ENCODE measurements at regions not wholly inside any gene's neighbourhood (a gene's known extent, or its start where the extent isn't known, plus 50 kb on each side); places are given as distances from the start of the nearest gene placed in this dataset.
"Not testable (repeated sequence)": the region's sequence is repeated elsewhere in the genome, so short reads cannot be mapped to it uniquely, and the experiment has no call there.

DNA sequence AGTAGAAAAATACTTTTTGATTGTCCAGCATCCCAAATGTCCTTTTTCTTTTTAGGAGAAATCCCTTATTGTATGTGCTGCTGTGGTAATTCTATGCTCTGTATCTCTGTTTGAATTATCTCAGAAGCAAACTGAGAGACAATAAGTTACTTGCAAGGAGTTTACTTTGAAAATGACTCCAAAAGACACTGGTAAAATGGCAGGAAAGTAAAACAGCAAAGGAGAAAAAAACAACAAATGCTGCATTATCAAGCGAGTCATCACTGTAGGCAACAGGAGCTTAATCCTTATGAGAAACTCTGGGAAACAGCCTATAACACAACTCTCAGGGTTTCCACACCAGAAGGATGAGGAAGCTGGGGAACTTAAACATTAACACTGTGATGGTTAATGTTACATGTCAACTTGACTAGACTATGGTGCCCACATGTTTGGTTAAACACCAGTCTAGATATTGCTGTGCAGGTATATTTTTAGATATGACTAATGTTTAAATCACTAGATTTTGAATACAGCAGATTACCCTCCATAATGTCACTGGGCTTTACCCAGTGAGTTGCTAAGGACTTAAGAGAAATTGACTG is 92.6 kb upstream of the GAS1 start:
- no peak for DNase-seq (ENCODE audit: low read depth in 1 of 2, low spot score in 1 of 2)
- Histone ChIP-seq H3K27ac (replicated peaks) (no peak overlapping the region), H3K4me3 (replicated peaks; ENCODE audit: insufficient read depth, low read length) (no peak overlapping the region), H3K27me3 (ENCODE audit: insufficient read depth, poor library complexity, severe bottlenecking) (no peaks in the 10 kb centered on the region)
- TF ChIP-seq POLR2AphosphoS5 (IDR thresholded peaks at IDR 0.05; ENCODE audit: low read depth) (no peak), SPI1 (IDR thresholded peaks at IDR 0.05; ENCODE audit: borderline replicate concordance, low read depth) (no peak), GABPA (IDR thresholded peaks at IDR 0.05; ENCODE audit: low read depth) (no peak)
- TF ChIP-seq, protein P1, sequence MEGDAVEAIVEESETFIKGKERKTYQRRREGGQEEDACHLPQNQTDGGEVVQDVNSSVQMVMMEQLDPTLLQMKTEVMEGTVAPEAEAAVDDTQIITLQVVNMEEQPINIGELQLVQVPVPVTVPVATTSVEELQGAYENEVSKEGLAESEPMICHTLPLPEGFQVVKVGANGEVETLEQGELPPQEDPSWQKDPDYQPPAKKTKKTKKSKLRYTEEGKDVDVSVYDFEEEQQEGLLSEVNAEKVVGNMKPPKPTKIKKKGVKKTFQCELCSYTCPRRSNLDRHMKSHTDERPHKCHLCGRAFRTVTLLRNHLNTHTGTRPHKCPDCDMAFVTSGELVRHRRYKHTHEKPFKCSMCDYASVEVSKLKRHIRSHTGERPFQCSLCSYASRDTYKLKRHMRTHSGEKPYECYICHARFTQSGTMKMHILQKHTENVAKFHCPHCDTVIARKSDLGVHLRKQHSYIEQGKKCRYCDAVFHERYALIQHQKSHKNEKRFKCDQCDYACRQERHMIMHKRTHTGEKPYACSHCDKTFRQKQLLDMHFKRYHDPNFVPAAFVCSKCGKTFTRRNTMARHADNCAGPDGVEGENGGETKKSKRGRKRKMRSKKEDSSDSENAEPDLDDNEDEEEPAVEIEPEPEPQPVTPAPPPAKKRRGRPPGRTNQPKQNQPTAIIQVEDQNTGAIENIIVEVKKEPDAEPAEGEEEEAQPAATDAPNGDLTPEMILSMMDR (IDR thresholded peaks at IDR 0.05; ENCODE audit: insufficient read depth, low read length): no peak
- TF ChIP-seq, protein P2, sequence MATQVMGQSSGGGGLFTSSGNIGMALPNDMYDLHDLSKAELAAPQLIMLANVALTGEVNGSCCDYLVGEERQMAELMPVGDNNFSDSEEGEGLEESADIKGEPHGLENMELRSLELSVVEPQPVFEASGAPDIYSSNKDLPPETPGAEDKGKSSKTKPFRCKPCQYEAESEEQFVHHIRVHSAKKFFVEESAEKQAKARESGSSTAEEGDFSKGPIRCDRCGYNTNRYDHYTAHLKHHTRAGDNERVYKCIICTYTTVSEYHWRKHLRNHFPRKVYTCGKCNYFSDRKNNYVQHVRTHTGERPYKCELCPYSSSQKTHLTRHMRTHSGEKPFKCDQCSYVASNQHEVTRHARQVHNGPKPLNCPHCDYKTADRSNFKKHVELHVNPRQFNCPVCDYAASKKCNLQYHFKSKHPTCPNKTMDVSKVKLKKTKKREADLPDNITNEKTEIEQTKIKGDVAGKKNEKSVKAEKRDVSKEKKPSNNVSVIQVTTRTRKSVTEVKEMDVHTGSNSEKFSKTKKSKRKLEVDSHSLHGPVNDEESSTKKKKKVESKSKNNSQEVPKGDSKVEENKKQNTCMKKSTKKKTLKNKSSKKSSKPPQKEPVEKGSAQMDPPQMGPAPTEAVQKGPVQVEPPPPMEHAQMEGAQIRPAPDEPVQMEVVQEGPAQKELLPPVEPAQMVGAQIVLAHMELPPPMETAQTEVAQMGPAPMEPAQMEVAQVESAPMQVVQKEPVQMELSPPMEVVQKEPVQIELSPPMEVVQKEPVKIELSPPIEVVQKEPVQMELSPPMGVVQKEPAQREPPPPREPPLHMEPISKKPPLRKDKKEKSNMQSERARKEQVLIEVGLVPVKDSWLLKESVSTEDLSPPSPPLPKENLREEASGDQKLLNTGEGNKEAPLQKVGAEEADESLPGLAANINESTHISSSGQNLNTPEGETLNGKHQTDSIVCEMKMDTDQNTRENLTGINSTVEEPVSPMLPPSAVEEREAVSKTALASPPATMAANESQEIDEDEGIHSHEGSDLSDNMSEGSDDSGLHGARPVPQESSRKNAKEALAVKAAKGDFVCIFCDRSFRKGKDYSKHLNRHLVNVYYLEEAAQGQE (IDR thresholded peaks at IDR 0.05; ENCODE audit: insufficient replicate concordance, low read depth): no peak

DNA sequence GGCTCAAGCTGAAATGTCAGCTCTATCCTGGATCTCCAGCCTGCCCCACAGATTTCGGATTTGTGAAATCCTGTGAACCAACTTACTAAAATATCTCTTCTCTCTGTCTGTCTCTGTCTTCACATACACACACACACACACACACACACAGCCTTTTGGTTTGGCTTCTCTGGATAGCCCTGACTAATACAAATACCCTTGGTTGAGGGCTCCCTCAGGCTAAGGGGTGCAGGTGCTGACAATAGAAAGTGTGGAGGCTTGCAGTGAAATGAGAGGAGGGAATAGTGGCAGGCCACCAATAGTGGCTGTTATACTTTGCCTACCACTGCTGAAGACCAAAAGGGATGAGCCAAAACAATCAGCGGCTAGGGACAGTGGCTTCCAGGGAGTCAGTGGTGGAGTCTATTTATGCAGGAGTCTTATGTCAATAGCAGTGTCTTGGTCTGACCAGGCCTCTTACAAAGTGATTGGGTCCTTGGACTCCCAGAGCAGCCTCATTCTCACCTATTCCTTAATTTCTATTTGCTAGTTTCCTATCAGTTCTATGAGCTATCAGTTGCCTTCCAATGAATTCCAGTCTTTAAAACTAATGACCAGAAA is 93.2 kb upstream of the GAS1 start:
- DNase-seq (ENCODE audit: low read depth in 1 of 2, low spot score in 1 of 2): no peak
- Histone ChIP-seq H3K4me3 (replicated peaks; ENCODE audit: insufficient read depth, low read length) (no peak overlapping the region), H3K27me3 (ENCODE audit: insufficient read depth, poor library complexity, severe bottlenecking) (no peaks in the 10 kb centered on the region), H3K27ac (replicated peaks) (no peak overlapping the region)
- TF ChIP-seq SPI1 (IDR thresholded peaks at IDR 0.05; ENCODE audit: borderline replicate concordance, low read depth) (no peak), GABPA (IDR thresholded peaks at IDR 0.05; ENCODE audit: low read depth) (no peak)

DNA sequence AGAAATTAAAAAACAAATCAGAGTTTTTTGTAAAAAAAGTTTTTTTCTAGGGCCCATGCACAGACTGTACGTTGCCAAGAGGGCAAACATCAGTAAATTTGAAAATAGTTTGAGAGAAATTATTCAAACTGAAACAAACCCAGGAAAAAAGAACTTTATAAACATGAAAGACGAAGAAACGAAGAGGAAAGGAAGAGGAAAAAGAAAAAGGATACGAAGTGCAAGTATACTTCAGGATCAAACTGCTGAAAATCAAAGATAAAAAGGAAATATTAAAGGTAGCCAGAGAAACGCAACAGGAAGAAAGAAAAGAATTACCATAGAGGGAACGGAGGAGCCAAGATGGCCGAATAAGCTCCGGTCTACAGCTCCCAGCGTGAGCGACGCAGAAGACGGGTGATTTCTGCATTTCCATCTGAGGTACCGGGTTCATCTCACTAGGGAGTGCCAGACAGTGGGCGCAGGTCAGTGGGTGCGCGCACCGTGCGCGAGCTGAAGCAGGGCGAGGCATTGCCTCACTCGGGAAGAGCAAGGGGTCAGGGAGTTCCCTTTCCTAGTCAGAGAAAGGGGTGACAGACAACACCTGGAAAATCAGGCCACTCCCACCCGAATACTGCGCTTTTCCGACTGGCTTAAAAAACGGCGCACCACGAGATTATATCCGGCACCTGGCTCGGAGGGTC is 94.4 kb upstream of the GAS1 start:
- not testable (repeated sequence) for H3K4me3 ChIP-seq (replicated peaks; ENCODE audit: insufficient read depth, low read length); DNase-seq (ENCODE audit: low read depth in 1 of 2, low spot score in 1 of 2); H3K27ac ChIP-seq (replicated peaks); H3K27me3 ChIP-seq (ENCODE audit: insufficient read depth, poor library complexity, severe bottlenecking)

DNA sequence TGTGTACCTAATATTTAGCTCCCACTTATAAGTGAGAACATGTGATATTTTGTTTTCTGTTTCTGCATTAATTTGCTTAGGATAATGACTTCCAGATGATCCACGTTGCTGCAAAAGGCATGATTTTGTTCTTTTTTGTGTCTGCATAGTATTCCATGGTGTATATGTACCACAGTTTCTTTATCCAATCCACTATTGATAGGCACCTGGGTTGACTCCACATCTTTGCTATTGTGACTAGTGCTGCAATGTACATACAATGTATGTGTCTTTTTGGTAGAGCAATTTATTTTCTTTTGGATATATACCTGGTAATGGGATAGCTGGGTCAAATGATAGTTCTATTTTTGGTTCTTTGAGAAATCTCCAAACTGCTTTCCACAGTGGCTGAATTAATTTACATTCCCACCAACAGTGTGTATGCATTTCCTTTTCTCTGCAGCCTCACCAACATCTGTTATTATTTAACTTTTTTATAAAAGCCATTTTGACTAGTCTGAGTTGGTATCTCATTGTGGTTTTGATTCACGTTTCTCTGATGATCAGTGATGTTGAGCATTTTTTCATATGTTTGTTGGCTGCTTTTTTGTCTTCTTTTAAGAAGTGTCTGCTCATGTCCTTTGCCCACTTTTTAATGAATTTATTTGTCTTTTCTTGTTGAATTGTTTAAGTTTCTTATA is 102.8 kb upstream of the GAS1 start:
- H3K27me3 ChIP-seq (ENCODE audit: insufficient read depth, poor library complexity, severe bottlenecking); DNase-seq (ENCODE audit: low read depth in 1 of 2, low spot score in 1 of 2); H3K4me3 ChIP-seq (replicated peaks; ENCODE audit: insufficient read depth, low read length); H3K27ac ChIP-seq (replicated peaks): not testable (repeated sequence)

DNA sequence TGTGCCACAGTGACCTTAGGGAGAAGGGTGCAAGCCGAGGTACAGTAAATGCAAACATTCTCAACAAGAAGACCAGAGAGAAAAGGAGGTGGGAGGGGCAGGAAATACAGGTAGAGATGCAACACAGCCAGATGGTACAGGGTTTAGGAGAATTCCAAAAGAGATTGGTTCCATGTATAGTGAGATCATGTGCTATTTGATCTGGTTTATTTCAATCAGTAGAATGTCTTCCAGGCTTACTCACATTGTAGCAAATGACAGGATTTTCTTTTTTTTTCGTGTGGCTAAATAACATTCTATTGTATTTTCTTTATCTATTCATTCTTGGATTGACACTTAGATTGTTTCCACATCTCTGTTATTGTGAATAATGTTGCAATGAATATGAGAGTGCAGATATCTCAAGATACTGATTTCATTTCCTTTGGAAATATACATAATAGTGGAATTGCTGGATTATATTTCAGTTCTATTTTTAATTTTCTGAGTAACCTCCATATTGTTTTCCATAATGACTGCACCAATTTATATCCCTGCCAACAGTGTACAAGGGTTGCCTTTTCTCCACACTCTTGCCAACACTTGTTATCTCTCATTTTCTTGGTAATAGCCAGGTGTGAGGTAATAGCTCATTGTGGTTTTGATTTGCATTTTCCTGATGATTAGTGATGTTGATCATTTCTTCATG is 107.8 kb upstream of the GAS1 start:
- H3K27ac ChIP-seq (replicated peaks): no peak overlapping the region
- DNase-seq (ENCODE audit: low read depth in 1 of 2, low spot score in 1 of 2): no peak
- no peak for TF ChIP-seq GABPA (IDR thresholded peaks at IDR 0.05; ENCODE audit: low read depth)
- TF ChIP-seq, protein P1 (IDR thresholded peaks at IDR 0.05; ENCODE audit: insufficient read depth, low read length): no peak
- no peak for TF ChIP-seq SPI1 (IDR thresholded peaks at IDR 0.05; ENCODE audit: borderline replicate concordance, low read depth)
- no peak for TF ChIP-seq POLR2AphosphoS5 (IDR thresholded peaks at IDR 0.05; ENCODE audit: low read depth)
- TF ChIP-seq, protein P2 (IDR thresholded peaks at IDR 0.05; ENCODE audit: insufficient replicate concordance, low read depth): no peak
- no peaks in the 10 kb centered on the region for H3K27me3 ChIP-seq (ENCODE audit: insufficient read depth, poor library complexity, severe bottlenecking)
- no peak overlapping the region for H3K4me3 ChIP-seq (replicated peaks; ENCODE audit: insufficient read depth, low read length)
